HG02885 (cell line): ENCODE measurements at regions not wholly inside any gene's neighbourhood (a gene's known extent, or its start where the extent isn't known, plus 50 kb on each side); places are given as distances from the start of the nearest gene placed in this dataset.
"Not testable (repeated sequence)": the region's sequence is repeated elsewhere in the genome, so short reads cannot be mapped to it uniquely, and the experiment has no call there.

Experiments
- ATAC-seq: cut with Tn5 transposase; IDR thresholded peaks from one replicate; pipeline ENCODE4 v1.9.1; 2021; ENCODE audit warnings: mild to moderate bottlenecking; ENCODE audit not compliant: unreplicated experiment, poor library complexity

- ATAC-seq: no peak
These were observed 53.5 kb downstream of the FOXD2 start for GRCh38 chr1:47491341-47491753.

- no peak for ATAC-seq
These were observed 57.4 kb downstream of the FOXD2 start for GRCh38 chr1:47495176-47495713.

- ATAC-seq: no peak
These were observed 60.7 kb downstream of the FOXD2 start for GRCh38 chr1:47498551-47498950.

- no peak for ATAC-seq
These were observed 63.2 kb downstream of the FOXD2 start for GRCh38 chr1:47501069-47501468.

- ATAC-seq: no peak
These were observed 65.0 kb downstream of the FOXD2 start for GRCh38 chr1:47502746-47503370.

GRCh38 chr1:47504840-47505239 lies 67.0 kb downstream of the FOXD2 start:
- not testable (repeated sequence) for ATAC-seq

- ATAC-seq: no peak
These were observed 67.4 kb downstream of the FOXD2 start for GRCh38 chr1:47505267-47505666.

GRCh38 chr1:47506053-47506452 lies 68.2 kb downstream of the FOXD2 start:
- ATAC-seq: no peak

- ATAC-seq: no peak
These were observed 69.3 kb downstream of the FOXD2 start for GRCh38 chr1:47507144-47507543.

GRCh38 chr1:47507881-47508701 lies 70.2 kb downstream of the FOXD2 start:
- peak; percentile 62 for ATAC-seq

GRCh38 chr1:47508702-47509431 lies 71.0 kb downstream of the FOXD2 start:
- no peak for ATAC-seq

- no peak for ATAC-seq
These were observed 72.5 kb downstream of the FOXD2 start for GRCh38 chr1:47510282-47510811.

- no peak for ATAC-seq
These were observed 74.0 kb downstream of the FOXD2 start for GRCh38 chr1:47511825-47512224.

- ATAC-seq: no peak
These were observed 75.5 kb downstream of the FOXD2 start for GRCh38 chr1:47513393-47513792.

- ATAC-seq: no peak
These were observed 76.4 kb downstream of the FOXD2 start for GRCh38 chr1:47514229-47514628.

GRCh38 chr1:47515164-47515789 lies 77.4 kb downstream of the FOXD2 start:
- no peak for ATAC-seq

- ATAC-seq: no peak
These were observed 80.1 kb downstream of the FOXD2 start for GRCh38 chr1:47517946-47518345.

GRCh38 chr1:47519491-47519890 lies 81.6 kb downstream of the FOXD2 start:
- no peak for ATAC-seq

GRCh38 chr1:47519971-47520370 lies 82.1 kb downstream of the FOXD2 start:
- ATAC-seq: no peak
